Nucleus accumbens (tissue), 56 donors: ENCODE measurements at regions not wholly inside any gene's neighbourhood (a gene's known extent, or its start where the extent isn't known, plus 50 kb on each side); places are given as distances from the start of the nearest gene placed in this dataset.

Source experiments
- DNase-seq, 56 donors: peaks; one replicate each; lab custom pipeline; 2025; lab: John Stamatoyannopoulos, UW

DNA sequence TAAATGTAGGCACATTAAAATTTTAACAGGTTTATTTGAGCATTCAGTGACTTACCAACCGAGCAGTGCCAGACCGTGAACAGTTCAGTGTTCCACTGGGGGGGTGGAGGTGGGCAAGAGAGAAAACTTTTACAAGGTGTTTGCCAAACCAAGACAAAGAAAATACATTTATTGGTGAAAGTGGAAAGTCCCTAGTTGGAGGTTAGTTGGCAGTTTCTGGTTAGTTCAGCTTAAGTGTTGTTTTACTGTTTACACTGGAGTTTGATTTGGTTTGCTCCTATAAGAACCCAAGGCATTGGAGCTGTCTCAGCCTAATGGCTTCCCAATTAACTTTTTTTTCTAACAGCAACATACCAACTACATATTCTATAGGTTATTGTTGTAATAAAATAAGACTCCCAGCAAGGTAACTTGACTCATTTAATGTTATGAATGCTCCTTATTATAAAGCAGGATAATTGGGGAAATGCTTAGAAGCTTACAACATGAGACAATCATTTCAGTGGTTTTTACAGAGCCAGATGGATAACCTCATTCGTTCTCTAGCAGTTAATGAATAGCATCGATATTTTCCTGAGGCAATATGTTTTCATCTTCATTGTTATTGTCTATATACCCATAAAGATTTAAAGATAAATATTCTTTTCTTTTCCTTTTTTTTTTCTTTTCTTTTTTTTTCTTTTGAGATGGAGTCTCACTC, 115.8 kb downstream of the ETNK1 start:
- no peak for DNase-seq

DNA sequence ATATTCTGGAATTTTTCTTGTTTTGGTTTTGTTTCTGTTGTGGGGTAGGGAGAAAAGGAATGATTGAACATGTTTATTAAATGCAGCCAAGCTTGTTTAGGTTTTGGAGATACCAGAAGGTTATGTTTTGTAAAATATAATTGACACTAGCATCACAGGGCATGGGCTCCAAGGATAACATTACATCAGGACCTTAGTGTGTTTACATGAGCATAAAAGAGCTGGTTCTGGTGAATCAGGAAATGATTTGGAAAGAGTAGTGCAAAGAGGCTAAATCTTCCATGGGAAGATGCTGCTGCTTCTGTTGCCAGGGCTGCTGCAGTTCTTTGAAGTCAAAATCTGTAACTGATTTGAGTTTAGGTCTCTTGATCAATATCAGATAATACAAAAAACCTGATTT, 118.7 kb downstream of the ETNK1 start:
- DNase-seq: no peak

DNA sequence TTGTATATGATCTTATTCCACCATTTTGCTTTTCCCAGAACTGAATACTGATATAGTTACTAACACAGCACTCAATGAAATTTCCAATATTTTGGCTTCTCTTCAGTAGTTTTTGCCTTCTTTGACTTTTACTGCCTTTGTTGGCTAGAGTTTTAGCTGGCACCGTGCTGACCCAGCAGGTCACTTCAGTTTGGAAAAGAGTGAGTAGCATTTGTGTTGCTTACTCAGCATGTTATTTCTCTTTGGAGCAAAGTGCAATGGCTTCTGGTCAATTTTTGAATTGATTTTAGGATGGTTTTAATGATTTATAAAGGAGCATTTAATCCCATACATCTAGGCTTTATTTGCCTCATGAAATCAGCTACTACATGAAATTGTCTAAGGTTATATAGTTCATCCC, 119.2 kb downstream of the ETNK1 start:
- DNase-seq: no peak

DNA sequence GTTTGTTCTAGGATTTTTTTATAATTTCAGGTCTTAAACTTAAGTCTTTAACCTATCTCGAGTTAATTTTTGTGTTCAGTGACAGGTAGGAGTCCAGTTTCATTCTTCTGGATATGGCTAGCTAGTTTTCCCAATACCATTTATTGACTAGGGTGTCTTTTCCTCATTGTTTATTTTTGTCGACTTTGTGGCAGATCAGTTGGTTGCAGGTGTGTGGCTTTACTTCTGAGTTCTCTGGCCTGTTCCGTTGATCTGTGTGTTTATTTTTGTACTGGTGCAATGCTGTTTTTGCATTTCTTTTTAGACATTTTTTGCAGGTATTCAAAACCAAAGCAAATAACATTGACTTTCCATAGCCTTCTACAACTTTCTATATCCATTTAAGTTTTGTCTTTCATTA, 121.7 kb downstream of the ETNK1 start:
- DNase-seq: no peak

DNA sequence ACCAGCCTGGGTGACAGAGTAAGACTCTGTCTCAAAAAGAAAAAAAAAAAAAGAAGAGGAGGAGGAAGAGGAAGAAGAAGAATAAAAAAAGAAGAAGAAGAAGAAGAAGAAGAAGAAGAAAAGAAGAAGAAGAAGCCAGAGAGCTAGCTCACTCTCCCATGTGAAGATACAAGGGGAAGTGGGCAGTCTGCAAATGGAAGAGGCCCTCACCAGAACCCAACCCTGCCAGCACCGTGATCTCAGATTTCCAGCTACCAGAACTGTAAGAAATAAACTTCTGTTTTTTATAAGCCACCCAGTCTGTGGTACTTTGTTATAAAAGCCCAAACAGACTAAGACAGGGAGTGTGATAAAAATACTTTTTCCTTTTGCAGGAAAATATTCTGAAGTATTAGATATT, 130.7 kb downstream of the ETNK1 start:
- DNase-seq: no peak

DNA sequence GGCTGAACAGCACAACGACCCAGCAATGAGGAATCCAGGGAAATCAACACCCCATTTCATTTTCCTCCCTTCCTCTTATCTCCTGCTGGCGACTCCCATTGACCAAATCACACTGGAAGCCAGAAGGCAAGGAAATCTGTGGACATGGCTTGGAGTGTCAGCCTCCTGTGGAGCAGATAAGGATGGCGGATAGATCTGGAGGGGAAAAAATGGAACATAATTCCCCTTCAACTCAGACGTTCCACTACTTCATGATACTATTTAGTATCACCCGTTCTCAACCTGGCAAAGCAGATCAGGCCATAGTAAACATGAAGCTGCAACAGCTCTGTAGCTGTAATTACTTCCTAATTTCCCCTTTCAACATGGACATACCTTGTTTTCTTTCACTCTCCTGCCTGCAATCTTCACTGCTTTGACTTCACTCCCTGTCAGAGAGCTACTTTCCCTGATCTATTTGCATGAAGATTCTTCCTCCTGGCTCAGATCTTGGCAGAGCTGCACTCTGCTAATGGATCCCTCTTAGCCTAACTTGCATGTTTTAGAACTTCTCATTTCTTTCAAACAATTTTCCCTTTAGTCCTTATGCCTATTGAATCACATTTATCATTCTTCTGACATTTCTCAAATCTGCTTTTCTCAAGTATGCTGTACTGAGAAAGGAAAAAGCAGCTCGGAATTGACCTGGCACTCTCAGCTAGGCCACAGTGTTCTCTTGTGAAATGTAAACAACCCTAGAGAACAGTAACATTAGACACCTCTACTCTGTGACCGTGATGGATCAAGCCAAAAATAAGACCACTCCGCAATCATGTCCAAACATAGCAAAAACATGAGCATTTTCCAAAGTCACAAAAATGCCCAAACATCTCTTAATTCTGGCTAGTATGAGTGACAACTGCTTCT, 135.1 kb downstream of the ETNK1 start:
- DNase-seq: no peak

DNA sequence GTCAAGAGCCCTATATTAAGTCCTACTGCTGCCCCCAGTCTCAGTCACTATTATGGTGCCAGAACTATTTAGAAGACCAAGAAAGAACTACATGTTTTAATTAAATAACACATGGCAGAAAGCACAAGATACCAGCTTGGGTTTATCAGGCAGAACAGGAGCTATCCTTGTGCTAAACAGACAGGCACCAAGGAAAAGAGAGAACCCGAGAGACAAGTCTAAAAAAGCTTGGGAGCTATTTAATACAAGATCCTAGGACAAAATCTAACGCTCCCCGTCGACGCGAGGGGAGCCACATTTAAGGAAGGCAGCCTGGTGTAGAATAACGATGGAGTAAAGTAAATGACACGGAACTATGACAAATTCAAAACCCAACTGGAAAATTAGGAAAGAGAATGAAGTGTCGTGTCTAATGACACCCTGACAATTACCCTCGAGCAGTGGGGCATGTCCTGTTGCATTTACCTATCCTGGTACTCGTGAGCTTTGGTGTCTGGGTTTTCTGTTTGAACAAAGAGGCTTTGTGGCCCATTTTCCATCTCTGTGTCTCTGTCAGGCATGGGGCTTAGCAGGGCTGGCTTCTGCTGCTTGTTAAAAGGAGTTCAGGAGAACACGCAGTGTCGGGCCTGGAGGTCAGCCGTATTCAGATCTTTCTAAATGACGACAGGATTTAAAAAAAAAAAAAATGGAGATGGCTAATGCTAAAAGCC, 140.6 kb downstream of the ETNK1 start:
- DNase-seq: peak in 1 of 56 donors; percentile 1

DNA sequence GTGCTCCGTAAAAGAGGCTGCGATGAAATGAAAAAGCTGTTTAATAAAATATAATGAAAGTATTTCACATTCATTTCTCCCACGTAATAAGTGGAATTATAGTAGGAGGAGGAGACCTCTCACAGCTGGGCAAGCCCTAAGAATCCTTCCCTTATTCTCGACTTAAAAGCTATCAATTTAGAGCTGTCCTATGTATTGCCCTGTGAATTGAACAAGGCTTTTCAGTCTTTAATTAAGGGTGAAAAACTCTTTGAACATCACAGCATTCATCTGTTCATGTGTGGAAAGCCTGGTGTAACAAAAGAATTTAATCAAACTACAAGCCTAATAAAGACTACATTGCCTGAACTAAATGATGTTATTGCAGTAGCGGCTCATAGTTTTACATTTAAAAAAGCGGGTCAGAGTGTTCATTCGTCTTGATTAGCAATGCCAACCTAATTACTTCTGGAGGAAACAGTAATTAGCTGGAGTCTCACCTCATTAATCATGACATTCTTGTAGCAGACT, 142.0 kb downstream of the ETNK1 start:
- DNase-seq: no peak

DNA sequence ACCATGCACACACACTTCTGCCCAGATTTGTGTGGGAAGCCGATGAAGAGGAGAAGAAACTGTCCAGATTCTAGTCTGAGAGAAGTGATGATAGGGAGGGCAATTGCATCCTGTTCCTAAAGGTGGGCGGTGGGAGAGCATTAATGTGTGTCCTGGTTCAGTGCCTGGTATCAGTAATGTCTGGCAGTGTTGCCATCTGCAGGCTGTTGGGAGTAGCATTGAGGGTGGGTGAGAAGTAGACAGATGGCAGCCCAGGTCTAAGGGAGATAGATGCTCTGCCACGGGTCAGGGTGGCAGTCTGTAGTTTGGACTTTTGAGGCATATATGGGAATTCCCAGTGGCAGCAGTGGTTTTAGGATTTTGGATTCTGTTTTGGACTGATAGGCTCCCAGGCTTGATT, 156.4 kb downstream of the ETNK1 start:
- no peak for DNase-seq

DNA sequence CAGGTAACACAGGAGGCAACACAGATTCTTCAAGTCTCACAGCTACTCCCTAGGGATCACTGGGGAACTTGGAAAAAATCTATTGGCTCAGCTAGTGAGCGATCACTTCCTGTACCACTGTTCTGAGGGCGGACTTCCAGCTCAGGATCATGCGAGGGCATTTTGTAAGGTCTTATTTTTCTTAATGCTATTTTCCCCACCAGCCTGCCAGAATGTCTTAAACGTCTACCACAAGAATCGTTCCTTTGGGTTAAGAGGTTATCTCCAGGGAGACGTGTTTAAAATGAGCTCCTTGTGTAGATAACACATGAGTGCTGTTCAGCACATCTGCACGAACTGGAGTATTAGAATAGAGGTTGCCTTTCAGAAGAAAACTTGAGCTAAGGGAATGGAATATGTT, 162.6 kb downstream of the ETNK1 start:
- no peak for DNase-seq

DNA sequence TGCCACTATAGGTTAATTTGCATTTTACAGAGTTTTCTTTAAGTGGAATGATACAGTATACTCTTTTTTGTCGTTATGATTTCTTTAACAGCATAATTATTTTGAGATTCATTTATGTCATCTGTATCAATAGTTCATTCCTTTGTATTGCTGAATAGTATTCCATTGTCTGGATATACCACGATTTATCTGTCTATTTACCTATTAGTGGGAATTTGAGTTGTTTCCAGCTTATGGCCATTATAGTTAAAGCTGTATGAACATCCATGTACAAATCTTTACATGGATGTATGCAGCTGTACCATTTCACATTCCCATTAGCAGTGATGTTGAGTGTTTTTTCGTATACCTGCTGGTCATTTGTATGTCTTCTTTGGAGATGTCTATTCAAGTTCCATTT, 163.9 kb downstream of the ETNK1 start:
- no peak for DNase-seq

DNA sequence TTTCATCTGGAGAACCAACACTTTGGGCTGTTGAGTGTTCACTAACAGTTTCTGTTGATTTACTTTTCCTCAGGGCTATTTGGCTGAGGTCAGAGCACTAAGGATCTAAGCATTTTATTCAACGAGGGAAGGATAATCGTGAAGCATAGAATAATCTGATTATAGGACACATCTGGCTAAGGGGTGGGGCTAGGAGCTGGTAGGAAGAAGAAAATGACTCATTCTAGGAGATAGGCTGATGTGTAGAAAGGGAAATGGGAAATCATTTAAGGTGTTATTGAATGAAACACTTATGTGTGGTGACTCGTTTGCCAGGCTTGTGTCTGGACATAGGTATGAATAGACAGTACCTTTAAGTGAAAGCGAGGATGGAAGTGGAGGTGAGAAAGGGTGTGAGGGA, 167.2 kb downstream of the ETNK1 start:
- no peak for DNase-seq

DNA sequence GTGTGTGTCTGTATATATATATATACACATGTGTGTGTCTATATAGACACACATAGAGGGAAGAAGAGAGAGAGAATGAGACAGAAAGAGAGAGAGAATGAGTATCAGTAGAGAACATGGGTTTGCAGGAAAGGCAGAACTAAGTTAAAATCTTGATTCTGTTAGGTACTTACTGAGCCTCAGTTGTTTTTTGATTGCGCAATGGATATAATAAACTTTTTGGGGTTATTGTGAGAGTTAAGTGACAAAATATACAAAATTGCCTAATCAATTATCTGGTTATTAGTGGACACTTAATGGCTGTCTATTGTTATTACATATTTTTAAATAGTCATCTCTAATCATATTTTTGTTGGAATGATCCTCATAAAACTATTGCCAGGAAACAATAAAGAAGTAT, 169.0 kb downstream of the ETNK1 start:
- DNase-seq: no peak

DNA sequence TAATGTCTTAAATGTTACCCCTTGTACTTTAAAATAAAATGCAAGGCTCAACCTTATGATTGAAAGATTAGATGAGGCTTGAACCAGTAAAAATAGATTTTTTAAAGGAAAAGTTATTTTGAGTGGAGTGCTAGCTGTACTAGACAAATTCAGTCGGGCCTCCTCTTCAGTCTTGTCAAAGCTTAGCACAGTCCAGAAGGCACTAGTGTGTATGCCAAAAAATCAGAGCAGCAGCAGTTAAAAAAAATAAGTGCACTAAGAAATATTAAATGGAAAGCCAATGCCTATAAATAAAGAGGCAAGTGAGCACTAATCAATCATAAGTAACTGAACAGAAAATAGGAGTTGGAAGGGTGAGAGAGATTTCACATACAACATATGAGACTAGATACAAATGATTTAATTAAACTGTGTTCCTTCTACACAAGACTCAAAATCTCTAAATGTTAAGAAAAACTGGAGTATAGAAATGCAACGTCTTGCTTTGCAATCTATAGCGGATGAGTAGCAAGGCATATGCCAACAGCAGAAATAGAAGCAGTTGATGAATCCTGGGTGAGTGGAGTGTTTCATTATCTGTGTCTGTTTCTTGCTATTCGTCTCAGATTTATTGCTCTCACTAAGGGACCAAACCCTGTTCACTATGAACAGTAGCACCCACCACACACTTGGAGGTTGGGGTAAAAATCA, 172.1 kb downstream of the ETNK1 start:
- DNase-seq: no peak

DNA sequence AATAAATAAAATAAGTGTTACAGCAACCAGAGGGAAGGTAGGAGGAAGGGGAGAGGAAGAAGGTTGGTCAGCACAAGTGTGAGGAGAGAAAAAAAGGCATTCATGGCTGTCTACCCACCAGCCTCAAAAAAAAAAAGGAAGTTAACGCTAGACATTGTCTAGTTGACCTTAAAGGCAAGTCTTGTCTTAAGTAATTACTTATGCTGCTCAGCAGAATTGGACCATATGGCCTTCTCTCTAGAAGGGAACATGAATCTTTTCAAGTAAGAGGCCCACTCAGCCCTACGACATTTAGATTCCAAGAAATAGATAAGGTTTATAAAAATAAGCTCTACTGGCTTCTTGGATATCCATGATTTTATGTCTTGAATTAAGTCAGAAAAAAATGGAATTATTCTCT, 172.7 kb downstream of the ETNK1 start:
- no peak for DNase-seq

DNA sequence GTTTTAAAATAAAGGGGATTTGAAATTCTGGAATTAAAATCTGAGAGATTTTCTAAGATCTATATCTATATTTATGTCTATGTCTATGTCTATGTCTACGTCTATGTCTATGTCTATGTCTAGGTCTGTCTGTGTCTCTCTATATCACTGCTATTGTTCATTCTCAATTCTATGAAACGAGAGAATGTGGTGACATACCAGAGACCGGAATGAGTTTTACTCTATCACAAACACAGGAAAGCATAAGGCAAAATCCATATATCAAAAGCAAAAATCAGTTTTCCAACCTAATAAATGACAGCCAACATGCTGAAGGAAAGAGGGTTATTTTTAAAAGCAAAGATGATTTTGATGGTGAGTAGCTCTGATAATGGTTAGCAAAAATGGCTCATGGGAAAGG, 173.1 kb downstream of the ETNK1 start:
- no peak for DNase-seq

DNA sequence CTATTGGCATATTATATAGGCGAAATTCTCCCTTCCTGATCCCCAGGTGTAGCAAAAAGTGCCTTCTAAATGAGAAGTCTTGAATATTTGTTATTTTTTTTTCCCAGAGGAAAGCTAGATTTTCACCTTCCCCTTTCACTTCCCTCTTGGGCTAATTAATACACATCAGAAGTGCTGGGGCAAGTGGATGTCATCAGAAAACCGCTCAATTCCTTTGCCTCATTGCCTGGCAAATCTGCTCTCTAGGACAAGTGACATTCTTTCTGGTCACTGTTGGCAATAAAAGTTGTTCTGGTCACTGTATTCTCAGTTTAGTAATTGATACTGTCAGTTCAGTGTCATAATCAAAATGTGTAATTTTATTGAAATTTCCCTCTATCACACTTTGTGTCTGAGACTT, 174.5 kb downstream of the ETNK1 start:
- no peak for DNase-seq

DNA sequence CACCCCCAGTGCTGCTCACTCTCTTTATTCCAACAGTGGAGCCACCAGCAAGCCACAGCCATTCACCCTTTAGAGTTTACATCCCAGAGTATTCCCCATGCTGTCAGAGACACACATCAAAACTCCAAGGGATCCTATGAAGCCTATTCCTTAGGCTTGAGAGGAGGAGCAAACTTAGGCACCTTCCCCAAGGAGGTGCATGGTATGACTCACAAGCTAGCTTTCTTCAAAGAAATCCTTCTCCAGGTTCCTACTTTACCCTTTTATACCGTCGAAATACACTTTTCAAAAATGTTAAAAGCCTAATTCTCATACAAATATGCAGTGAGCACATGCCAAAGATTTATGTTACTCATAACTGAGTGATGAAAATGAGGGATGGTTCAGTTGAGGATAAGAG, 175.4 kb downstream of the ETNK1 start:
- no peak for DNase-seq

DNA sequence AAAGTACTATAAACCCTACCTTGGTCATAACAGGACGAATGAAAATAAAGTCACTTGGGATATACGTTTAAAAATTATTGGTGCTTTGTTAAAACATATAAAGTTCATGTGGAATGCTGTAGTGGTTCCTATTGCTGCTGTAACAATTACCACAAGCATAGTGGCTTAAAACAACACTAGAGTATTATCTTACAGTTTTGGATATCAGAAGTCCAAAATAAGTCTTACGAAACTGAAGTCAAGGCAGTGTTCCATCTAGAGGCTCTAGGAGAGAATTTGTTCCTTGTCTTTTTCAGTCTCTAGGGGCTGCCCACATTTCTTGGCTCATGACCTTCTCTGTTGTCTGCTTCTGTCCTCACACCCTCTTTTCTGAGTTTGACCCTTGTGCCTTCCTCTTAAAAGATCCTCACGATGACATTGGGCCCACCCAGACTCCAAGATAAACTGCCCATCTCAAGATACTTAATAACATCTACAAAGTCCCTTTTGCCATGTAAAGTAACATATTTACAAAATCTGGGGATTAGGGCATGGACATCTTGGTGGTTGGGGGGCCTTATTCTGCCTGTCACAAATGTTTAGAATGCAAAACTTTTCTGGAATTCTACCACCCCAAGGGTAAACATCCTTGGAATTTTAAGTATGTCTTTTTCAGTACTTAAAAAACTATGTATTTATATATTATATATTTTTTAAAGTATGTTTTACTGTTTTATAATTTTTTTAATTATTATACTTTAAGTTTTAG, 178.1 kb downstream of the ETNK1 start:
- DNase-seq: no peak

DNA sequence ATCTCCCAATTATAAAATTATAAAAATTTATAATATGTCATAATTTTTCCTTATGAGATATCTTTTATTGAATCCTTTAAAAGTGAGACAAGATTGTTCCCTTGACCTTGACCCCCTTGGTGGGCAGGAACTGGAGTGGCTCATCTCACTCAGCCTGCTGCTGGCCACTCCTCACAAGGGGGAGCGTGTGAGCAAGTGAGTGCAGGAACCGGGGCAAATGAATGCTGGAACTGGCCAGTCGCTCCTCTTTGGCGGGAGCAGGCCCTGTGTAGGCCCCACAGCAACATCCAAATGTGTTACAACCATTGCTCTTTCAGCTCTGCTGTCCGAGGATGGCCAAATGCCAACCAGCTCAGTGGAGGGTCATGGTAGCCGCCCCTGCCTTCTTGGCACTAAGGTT, 178.8 kb downstream of the ETNK1 start:
- DNase-seq: no peak
